NT2/D1 (cell line): ENCODE measurements at regions not wholly inside any gene's neighbourhood (a gene's known extent, or its start where the extent isn't known, plus 50 kb on each side); places are given as distances from the start of the nearest gene placed in this dataset.

Experiments used
- DNase-seq: peaks from one replicate; pipeline ENCODE4 v3.0.0-alpha.2; 2011; ENCODE audit warnings: low read depth, low spot score
- H3K27me3 ChIP-seq: 2 replicates; pipeline ENCODE4 v1.6.0; 2011; ENCODE audit warnings: mild to moderate bottlenecking; ENCODE audit not compliant: insufficient read length, insufficient read depth
- H3K36me3 ChIP-seq: 2 replicates; pipeline ENCODE4 v1.6.1; 2011; ENCODE audit warnings: mild to moderate bottlenecking, low read length, mixed read lengths; ENCODE audit not compliant: insufficient read depth, insufficient read length
- H3K4me1 ChIP-seq: 2 replicates; pipeline ENCODE4 v1.5.1; 2011; ENCODE audit not compliant: insufficient read depth, insufficient read length
- H3K4me3 ChIP-seq: 2 replicates; pipeline ENCODE4 v1.5.1; 2011; ENCODE audit warnings: low read depth; ENCODE audit not compliant: insufficient read length
- H3K9ac ChIP-seq: 2 replicates; pipeline ENCODE4 v1.6.0; 2011; ENCODE audit warnings: low read depth; ENCODE audit not compliant: insufficient read length
- H3K9me3 ChIP-seq: 2 replicates; pipeline ENCODE4 v1.5.1; 2011; ENCODE audit warnings: mild to moderate bottlenecking, low read length; ENCODE audit not compliant: insufficient read depth
- SUZ12 ChIP-seq: IDR thresholded peaks from 2 replicates; pipeline ENCODE4 v1.6.1; 2011; ENCODE audit not compliant: insufficient read length, insufficient read depth; ENCODE audit errors: extremely low read depth
- YY1 ChIP-seq: IDR thresholded peaks from 2 replicates; pipeline ENCODE4 v1.6.1; 2011; ENCODE audit not compliant: insufficient read length, insufficient read depth
- ZNF274 ChIP-seq: IDR thresholded peaks from 2 replicates; pipeline ENCODE4 v1.6.1; 2011; ENCODE audit warnings: mild to moderate bottlenecking, low read depth, low read length

GRCh38 chr13:55567721-55568625, 1572.7 kb upstream of the PRR20A start:
- no peak overlapping the region for H3K9ac ChIP-seq
- no peaks in the 10 kb centered on the region for H3K9me3 ChIP-seq
- H3K27me3 ChIP-seq: no peaks in the 10 kb centered on the region
- H3K36me3 ChIP-seq: no peaks in the 10 kb centered on the region
- no peak overlapping the region for H3K4me3 ChIP-seq
- DNase-seq: no peak
- no peak for TF ChIP-seq YY1
- TF ChIP-seq ZNF274: no peak
- no peak for TF ChIP-seq SUZ12
- no peaks in the 10 kb centered on the region for H3K4me1 ChIP-seq

- TF ChIP-seq YY1 (no peak), SUZ12 (no peak), ZNF274 (no peak)
- H3K4me3 ChIP-seq: no peak overlapping the region
- H3K9me3 ChIP-seq: no peaks in the 10 kb centered on the region
- no peaks in the 10 kb centered on the region for H3K4me1 ChIP-seq
- no peak overlapping the region for H3K9ac ChIP-seq
- DNase-seq: no peak
- H3K27me3 ChIP-seq: no peaks in the 10 kb centered on the region
- H3K36me3 ChIP-seq: no peaks in the 10 kb centered on the region
Measured at GRCh38 chr13:55569082-55569481, 1571.6 kb upstream of the PRR20A start.

GRCh38 chr13:55569514-55569913, 1571.2 kb upstream of the PRR20A start:
- no peak overlapping the region for H3K4me3 ChIP-seq
- H3K4me1 ChIP-seq: no peaks in the 10 kb centered on the region
- no peaks in the 10 kb centered on the region for H3K27me3 ChIP-seq
- H3K9ac ChIP-seq: no peak overlapping the region
- H3K36me3 ChIP-seq: no peaks in the 10 kb centered on the region
- TF ChIP-seq SUZ12 (no peak), YY1 (no peak), ZNF274 (no peak)
- H3K9me3 ChIP-seq: no peaks in the 10 kb centered on the region
- no peak for DNase-seq

- no peak for DNase-seq
- no peaks in the 10 kb centered on the region for H3K9me3 ChIP-seq
- no peaks in the 10 kb centered on the region for H3K4me1 ChIP-seq
- no peak overlapping the region for H3K4me3 ChIP-seq
- TF ChIP-seq SUZ12 (no peak), YY1 (no peak), ZNF274 (no peak)
- H3K36me3 ChIP-seq: no peaks in the 10 kb centered on the region
- H3K27me3 ChIP-seq: no peaks in the 10 kb centered on the region
- no peak overlapping the region for H3K9ac ChIP-seq
Measured at GRCh38 chr13:55570371-55570770, 1570.3 kb upstream of the PRR20A start.

- DNase-seq: no peak
- Histone ChIP-seq H3K36me3 (no peaks in the 10 kb centered on the region), H3K4me1 (no peaks in the 10 kb centered on the region), H3K9ac (no peak overlapping the region), H3K4me3 (no peak overlapping the region), H3K27me3 (no peaks in the 10 kb centered on the region), H3K9me3 (no peaks in the 10 kb centered on the region)
- TF ChIP-seq ZNF274: no peak
Measured at GRCh38 chr13:55571237-55571867, 1569.4 kb upstream of the PRR20A start.

GRCh38 chr13:55572408-55572807, 1568.3 kb upstream of the PRR20A start:
- DNase-seq: no peak
- no peak overlapping the region for H3K9ac ChIP-seq
- H3K4me1 ChIP-seq: no peaks in the 10 kb centered on the region
- no peaks in the 10 kb centered on the region for H3K9me3 ChIP-seq
- TF ChIP-seq ZNF274 (no peak), SUZ12 (no peak), YY1 (no peak)
- no peaks in the 10 kb centered on the region for H3K36me3 ChIP-seq
- no peaks in the 10 kb centered on the region for H3K27me3 ChIP-seq
- no peak overlapping the region for H3K4me3 ChIP-seq

GRCh38 chr13:55572862-55573261, 1567.9 kb upstream of the PRR20A start:
- H3K4me3 ChIP-seq: no peak overlapping the region
- H3K9ac ChIP-seq: no peak overlapping the region
- H3K4me1 ChIP-seq: no peaks in the 10 kb centered on the region
- no peak for DNase-seq
- no peaks in the 10 kb centered on the region for H3K36me3 ChIP-seq
- no peaks in the 10 kb centered on the region for H3K9me3 ChIP-seq
- TF ChIP-seq SUZ12: no peak
- no peak for TF ChIP-seq ZNF274
- no peak for TF ChIP-seq YY1
- H3K27me3 ChIP-seq: no peaks in the 10 kb centered on the region
